ENCODE measurements at regions not wholly inside any gene's neighbourhood (a gene's known extent, or its start where the extent isn't known, plus 50 kb on each side); places are given as distances from the start of the nearest gene placed in this dataset.

GRCh38 chr20:23227274-23227673 lies 123.3 kb upstream of the NXT1 start:
- TF ChIP-seq MAX (IDR thresholded peaks at IDR 0.05) (no peak), CTCF (IDR thresholded peaks at IDR 0.05; ENCODE audit: low read depth, low read length, missing input control) (no peak), TAF1 (conservative IDR thresholded peaks at IDR 0.05) (no peak), YY1 (IDR thresholded peaks at IDR 0.05) (no peak), GABPA (IDR thresholded peaks at IDR 0.05 in 1 of 2, conservative IDR thresholded peaks at IDR 0.05 in 1 of 2) (no peak), JUND (IDR thresholded peaks at IDR 0.05) (no peak), NR2F2 (IDR thresholded peaks at IDR 0.05) (no peak), FOXA1 (IDR thresholded peaks at IDR 0.05) (no peak), RAD21 (IDR thresholded peaks at IDR 0.05) (no peak)
